ENCODE measurements at regions not wholly inside any gene's neighbourhood (a gene's known extent, or its start where the extent isn't known, plus 50 kb on each side); places are given as distances from the start of the nearest gene placed in this dataset.

- WGBS, 2 donors, result 54 to 70% methylated on average over 2 of the region's 2 CpGs
- Histone ChIP-seq H3K36me3 (ENCODE audit: control insufficient read depth in 2 of 2, insufficient read depth in 2 of 2, low read length in 1 of 2) (no peaks in the 10 kb centered on the region), H3K27me3 (ENCODE audit: control insufficient read depth in 1 of 2, insufficient read depth in 2 of 2, low read length in 2 of 2) (no peaks in the 10 kb centered on the region), H3K4me3 (ENCODE audit: low read depth in 1 of 2, low read length in 2 of 2) (no peak overlapping the region), H3K27ac (ENCODE audit: low read depth in 2 of 2, low read length in 1 of 2) (no peak overlapping the region), H3K4me1 (ENCODE audit: control insufficient read depth in 2 of 2, insufficient read depth in 2 of 2, low read length in 1 of 2) (no peaks in the 10 kb centered on the region), H3K9me3 (ENCODE audit: control insufficient read depth in 2 of 2, insufficient read depth in 1 of 2, low read depth in 1 of 2, low read length in 1 of 2) (no peaks in the 10 kb centered on the region)
Observed at GRCh38 chr4:124230268-124230667, 482.3 kb downstream of the ANKRD50 start.

DNA sequence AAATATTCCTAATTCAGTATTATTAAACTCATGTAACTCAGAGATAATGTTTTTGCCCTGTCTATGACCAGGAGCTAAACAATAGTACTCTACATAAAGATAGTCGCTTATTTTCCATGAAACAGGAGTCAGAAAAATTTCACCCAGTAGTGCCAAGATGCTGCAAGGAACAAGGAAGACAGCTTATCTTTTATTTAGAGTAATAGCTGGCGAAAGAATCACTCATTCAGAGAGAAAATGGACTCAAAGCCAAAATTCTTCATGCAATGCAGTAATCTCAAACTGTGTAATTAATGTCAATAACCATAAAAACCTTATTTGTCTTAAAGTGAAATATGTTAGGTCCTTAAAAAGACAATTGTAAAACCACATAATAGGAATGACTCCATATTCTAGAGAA, 477.8 kb downstream of the ANKRD50 start:
- Histone ChIP-seq H3K4me1 (ENCODE audit: control insufficient read depth in 2 of 2, insufficient read depth in 2 of 2, low read length in 1 of 2) (no peaks in the 10 kb centered on the region), H3K9me3 (ENCODE audit: control insufficient read depth in 2 of 2, insufficient read depth in 1 of 2, low read depth in 1 of 2, low read length in 1 of 2) (no peaks in the 10 kb centered on the region), H3K27ac (ENCODE audit: low read depth in 2 of 2, low read length in 1 of 2) (no peak overlapping the region), H3K36me3 (ENCODE audit: control insufficient read depth in 2 of 2, insufficient read depth in 2 of 2, low read length in 1 of 2) (no peaks in the 10 kb centered on the region), H3K4me3 (ENCODE audit: low read depth in 1 of 2, low read length in 2 of 2) (no peak overlapping the region), H3K27me3 (ENCODE audit: control insufficient read depth in 1 of 2, insufficient read depth in 2 of 2, low read length in 2 of 2) (no peaks in the 10 kb centered on the region)
- WGBS, 2 donors, result 32% methylated on average over 2 of the region's 2 CpGs

DNA sequence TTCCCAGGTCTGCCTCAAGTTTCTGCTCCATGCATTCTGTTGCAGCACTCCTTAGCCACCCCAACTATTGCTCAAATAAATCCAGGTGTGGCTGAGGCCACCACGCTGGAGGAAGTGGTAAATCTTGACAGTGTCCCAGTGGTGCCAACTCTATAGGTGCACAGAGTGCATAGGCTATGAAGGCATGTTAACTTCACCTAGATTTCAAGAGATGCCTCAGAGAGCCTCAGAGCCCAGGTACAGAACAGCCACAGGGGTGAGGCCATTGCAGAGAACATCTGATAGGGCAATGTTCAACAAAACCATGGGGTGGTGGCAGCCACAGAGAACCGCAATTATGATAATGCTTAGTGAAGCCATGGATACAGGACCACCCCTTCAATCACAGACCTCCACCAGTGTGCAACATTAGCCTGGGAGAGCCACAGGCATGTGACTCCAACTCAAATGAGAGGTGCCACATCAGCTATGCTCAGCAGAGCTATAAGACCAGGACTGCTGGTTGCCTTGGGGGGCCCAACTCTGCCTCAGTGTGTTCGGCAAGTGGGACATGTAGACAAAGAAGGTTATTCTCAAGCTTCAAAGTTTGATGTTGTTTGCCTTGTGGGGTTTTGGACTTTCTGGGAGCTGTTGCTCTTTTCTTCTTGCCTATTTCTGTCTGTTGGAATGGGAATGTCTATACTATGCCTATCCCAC, 468.7 kb downstream of the ANKRD50 start:
- H3K27ac ChIP-seq (ENCODE audit: low read depth in 2 of 2, low read length in 1 of 2), result no peak overlapping the region
- 70 to 80% methylated on average over 3 of the region's 3 CpGs for WGBS, 2 donors
- H3K4me1 ChIP-seq (ENCODE audit: control insufficient read depth in 2 of 2, insufficient read depth in 2 of 2, low read length in 1 of 2), result no peaks in the 10 kb centered on the region
- no peaks in the 10 kb centered on the region for H3K9me3 ChIP-seq (ENCODE audit: control insufficient read depth in 2 of 2, insufficient read depth in 1 of 2, low read depth in 1 of 2, low read length in 1 of 2)
- H3K36me3 ChIP-seq (ENCODE audit: control insufficient read depth in 2 of 2, insufficient read depth in 2 of 2, low read length in 1 of 2), result no peaks in the 10 kb centered on the region
- H3K27me3 ChIP-seq (ENCODE audit: control insufficient read depth in 1 of 2, insufficient read depth in 2 of 2, low read length in 2 of 2), result no peaks in the 10 kb centered on the region
- no peak overlapping the region for H3K4me3 ChIP-seq (ENCODE audit: low read depth in 1 of 2, low read length in 2 of 2)

DNA sequence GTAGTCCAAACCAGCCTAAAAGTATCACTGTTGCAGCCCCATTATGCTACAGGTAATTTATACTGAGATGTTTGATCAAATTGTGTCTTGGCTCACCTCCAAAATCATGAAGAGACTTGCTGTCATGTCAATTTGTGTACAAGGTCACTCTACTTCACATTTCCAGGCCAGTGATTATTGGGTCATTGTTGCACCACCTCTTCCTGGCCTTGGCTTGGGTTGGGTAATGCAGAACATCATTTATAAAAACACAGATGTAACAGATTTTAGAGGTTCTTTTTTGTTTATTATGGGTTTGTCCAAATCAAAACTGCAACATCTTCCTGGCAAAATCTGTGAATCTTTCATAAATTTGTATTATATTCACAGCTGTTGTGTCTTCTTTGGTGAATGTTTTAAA, 459.5 kb downstream of the ANKRD50 start:
- Histone ChIP-seq H3K9me3 (ENCODE audit: control insufficient read depth in 2 of 2, insufficient read depth in 1 of 2, low read depth in 1 of 2, low read length in 1 of 2) (no peaks in the 10 kb centered on the region), H3K4me1 (ENCODE audit: control insufficient read depth in 2 of 2, insufficient read depth in 2 of 2, low read length in 1 of 2) (no peaks in the 10 kb centered on the region), H3K36me3 (ENCODE audit: control insufficient read depth in 2 of 2, insufficient read depth in 2 of 2, low read length in 1 of 2) (no peaks in the 10 kb centered on the region), H3K27me3 (ENCODE audit: control insufficient read depth in 1 of 2, insufficient read depth in 2 of 2, low read length in 2 of 2) (no peaks in the 10 kb centered on the region), H3K4me3 (ENCODE audit: low read depth in 1 of 2, low read length in 2 of 2) (no peak overlapping the region), H3K27ac (ENCODE audit: low read depth in 2 of 2, low read length in 1 of 2) (no peak overlapping the region)

DNA sequence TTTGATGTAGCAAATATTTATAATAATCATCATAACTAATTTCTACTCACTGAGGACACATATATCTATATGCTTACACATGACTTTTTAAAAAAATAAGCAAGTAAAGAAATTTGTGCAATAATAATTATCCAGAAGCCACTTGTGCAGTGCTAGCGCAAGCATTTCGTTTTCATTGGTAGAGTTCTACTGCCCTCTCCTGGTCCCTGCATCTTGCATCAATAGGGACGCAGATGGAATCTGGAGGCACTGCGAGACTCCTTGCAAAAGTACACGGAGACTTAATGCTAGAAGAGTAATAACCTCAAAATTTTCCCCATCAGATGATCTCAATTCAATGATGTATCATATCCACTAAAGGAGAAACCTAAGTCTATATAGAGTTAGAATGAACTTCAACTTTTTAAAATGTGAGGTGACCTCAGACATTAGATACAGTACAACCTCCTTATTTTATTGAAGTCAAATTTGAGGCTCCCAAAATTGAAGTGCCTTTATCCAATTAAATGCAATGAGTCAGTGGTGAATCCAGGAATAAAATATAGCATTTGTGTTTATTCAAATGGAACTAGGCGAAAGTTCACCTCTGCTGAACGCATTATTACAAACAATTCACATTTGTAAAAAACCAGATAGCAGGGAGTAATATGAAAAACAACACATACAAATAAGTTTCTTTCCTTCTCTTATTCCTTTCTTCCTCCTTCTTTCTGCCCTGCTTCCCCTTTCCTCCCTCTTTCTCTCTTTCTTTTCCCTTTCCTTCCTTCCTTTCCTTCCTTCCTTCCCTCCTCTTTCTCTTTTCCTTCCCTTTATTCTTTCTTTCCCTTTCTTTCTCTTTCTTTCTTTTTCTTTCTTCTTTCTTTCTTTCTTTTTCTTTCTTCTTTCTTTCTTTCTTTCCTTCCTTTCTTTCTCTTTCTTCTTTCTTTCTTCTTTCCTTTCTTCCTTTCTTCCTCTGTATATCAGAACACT, 450.0 kb downstream of the ANKRD50 start:
- Histone ChIP-seq H3K36me3 (ENCODE audit: control insufficient read depth in 2 of 2, insufficient read depth in 2 of 2, low read length in 1 of 2) (no peaks in the 10 kb centered on the region), H3K4me3 (ENCODE audit: low read depth in 1 of 2, low read length in 2 of 2) (no peak overlapping the region), H3K9me3 (ENCODE audit: control insufficient read depth in 2 of 2, insufficient read depth in 1 of 2, low read depth in 1 of 2, low read length in 1 of 2) (no peaks in the 10 kb centered on the region), H3K27ac (ENCODE audit: low read depth in 2 of 2, low read length in 1 of 2) (no peak overlapping the region), H3K27me3 (ENCODE audit: control insufficient read depth in 1 of 2, insufficient read depth in 2 of 2, low read length in 2 of 2) (no peaks in the 10 kb centered on the region), H3K4me1 (ENCODE audit: control insufficient read depth in 2 of 2, insufficient read depth in 2 of 2, low read length in 1 of 2) (no peaks in the 10 kb centered on the region)
- WGBS, 2 donors, result 15 to 18% methylated on average over 7 of the region's 7 CpGs

DNA sequence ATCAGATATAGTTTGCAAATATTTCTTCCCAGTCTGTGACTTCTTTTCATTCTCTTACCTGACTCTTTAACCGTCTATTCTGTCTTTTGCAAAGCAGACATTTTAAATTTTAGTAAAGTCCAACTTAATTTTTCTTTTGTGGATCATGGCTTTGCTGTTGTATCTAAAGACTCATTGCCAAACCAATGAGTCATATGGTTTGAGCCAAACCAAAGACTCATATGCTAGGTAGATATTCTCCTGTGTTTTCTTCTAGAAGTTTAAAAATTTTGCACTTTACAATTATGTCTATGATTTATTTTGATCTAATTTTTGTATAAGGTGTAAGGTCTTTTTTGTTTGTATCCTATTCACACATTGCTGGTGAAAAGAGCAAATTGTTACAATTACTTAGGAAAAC, 446.8 kb downstream of the ANKRD50 start:
- Histone ChIP-seq H3K9me3 (ENCODE audit: control insufficient read depth in 2 of 2, insufficient read depth in 1 of 2, low read depth in 1 of 2, low read length in 1 of 2) (no peaks in the 10 kb centered on the region), H3K36me3 (ENCODE audit: control insufficient read depth in 2 of 2, insufficient read depth in 2 of 2, low read length in 1 of 2) (no peaks in the 10 kb centered on the region), H3K4me3 (ENCODE audit: low read depth in 1 of 2, low read length in 2 of 2) (no peak overlapping the region), H3K27ac (ENCODE audit: low read depth in 2 of 2, low read length in 1 of 2) (no peak overlapping the region), H3K4me1 (ENCODE audit: control insufficient read depth in 2 of 2, insufficient read depth in 2 of 2, low read length in 1 of 2) (no peaks in the 10 kb centered on the region), H3K27me3 (ENCODE audit: control insufficient read depth in 1 of 2, insufficient read depth in 2 of 2, low read length in 2 of 2) (no peaks in the 10 kb centered on the region)
- 79 to 90% methylated on average over 1 of the region's 1 CpG for WGBS, 2 donors

DNA sequence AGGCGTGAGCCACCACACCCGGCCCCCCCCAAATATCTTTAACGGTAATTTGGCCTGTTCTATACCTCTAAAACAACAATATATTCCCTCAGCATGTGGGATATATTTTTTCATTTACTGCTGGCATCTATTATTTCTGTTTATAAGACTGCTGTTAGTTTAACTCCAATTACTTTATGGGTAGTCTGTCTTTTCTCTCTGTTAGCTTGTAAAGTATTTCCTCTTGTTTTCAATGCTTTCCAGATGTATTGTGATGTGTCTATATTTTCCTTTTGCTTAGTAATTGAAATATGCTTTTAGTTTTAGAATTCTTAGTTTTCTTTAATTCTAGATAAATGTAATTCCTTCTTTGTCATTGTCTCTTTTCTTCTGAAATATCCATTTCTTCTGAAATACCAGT, 445.8 kb downstream of the ANKRD50 start:
- H3K9me3 ChIP-seq (ENCODE audit: control insufficient read depth in 2 of 2, insufficient read depth in 1 of 2, low read depth in 1 of 2, low read length in 1 of 2), result no peaks in the 10 kb centered on the region
- no peaks in the 10 kb centered on the region for H3K27me3 ChIP-seq (ENCODE audit: control insufficient read depth in 1 of 2, insufficient read depth in 2 of 2, low read length in 2 of 2)
- WGBS, 2 donors, result 86 to 90% methylated on average over 3 of the region's 3 CpGs
- H3K36me3 ChIP-seq (ENCODE audit: control insufficient read depth in 2 of 2, insufficient read depth in 2 of 2, low read length in 1 of 2), result no peaks in the 10 kb centered on the region
- H3K27ac ChIP-seq (ENCODE audit: low read depth in 2 of 2, low read length in 1 of 2), result no peak overlapping the region
- H3K4me3 ChIP-seq (ENCODE audit: low read depth in 1 of 2, low read length in 2 of 2), result no peak overlapping the region
- no peaks in the 10 kb centered on the region for H3K4me1 ChIP-seq (ENCODE audit: control insufficient read depth in 2 of 2, insufficient read depth in 2 of 2, low read length in 1 of 2)

- no peak overlapping the region for H3K4me3 ChIP-seq (ENCODE audit: low read depth in 1 of 2, low read length in 2 of 2)
- no peaks in the 10 kb centered on the region for H3K27me3 ChIP-seq (ENCODE audit: control insufficient read depth in 1 of 2, insufficient read depth in 2 of 2, low read length in 2 of 2)
- no peaks in the 10 kb centered on the region for H3K4me1 ChIP-seq (ENCODE audit: control insufficient read depth in 2 of 2, insufficient read depth in 2 of 2, low read length in 1 of 2)
- H3K9me3 ChIP-seq (ENCODE audit: control insufficient read depth in 2 of 2, insufficient read depth in 1 of 2, low read depth in 1 of 2, low read length in 1 of 2), result no peaks in the 10 kb centered on the region
- H3K36me3 ChIP-seq (ENCODE audit: control insufficient read depth in 2 of 2, insufficient read depth in 2 of 2, low read length in 1 of 2), result no peaks in the 10 kb centered on the region
- no peak overlapping the region for H3K27ac ChIP-seq (ENCODE audit: low read depth in 2 of 2, low read length in 1 of 2)
Observed at GRCh38 chr4:124276461-124276860, 436.1 kb downstream of the ANKRD50 start.

- Histone ChIP-seq H3K4me1 (ENCODE audit: control insufficient read depth in 2 of 2, insufficient read depth in 2 of 2, low read length in 1 of 2) (no peaks in the 10 kb centered on the region), H3K9me3 (ENCODE audit: control insufficient read depth in 2 of 2, insufficient read depth in 1 of 2, low read depth in 1 of 2, low read length in 1 of 2) (no peaks in the 10 kb centered on the region), H3K27me3 (ENCODE audit: control insufficient read depth in 1 of 2, insufficient read depth in 2 of 2, low read length in 2 of 2) (no peaks in the 10 kb centered on the region), H3K4me3 (ENCODE audit: low read depth in 1 of 2, low read length in 2 of 2) (no peak overlapping the region), H3K27ac (ENCODE audit: low read depth in 2 of 2, low read length in 1 of 2) (no peak overlapping the region), H3K36me3 (ENCODE audit: control insufficient read depth in 2 of 2, insufficient read depth in 2 of 2, low read length in 1 of 2) (no peaks in the 10 kb centered on the region)
- WGBS, 2 donors, result 87 to 94% methylated on average over 2 of the region's 2 CpGs
Observed at GRCh38 chr4:124277691-124278090, 434.8 kb downstream of the ANKRD50 start.

- no peak overlapping the region for H3K4me3 ChIP-seq (ENCODE audit: low read depth in 1 of 2, low read length in 2 of 2)
- WGBS, 2 donors, result 76 to 78% methylated on average over 1 of the region's 1 CpG
- no peaks in the 10 kb centered on the region for H3K4me1 ChIP-seq (ENCODE audit: control insufficient read depth in 2 of 2, insufficient read depth in 2 of 2, low read length in 1 of 2)
Observed at GRCh38 chr4:124278477-124278876, 434.1 kb downstream of the ANKRD50 start.

More at GRCh38 chr4:124278477-124278876, 434.1 kb downstream of the ANKRD50 start:
- Histone ChIP-seq H3K27ac (ENCODE audit: low read depth in 2 of 2, low read length in 1 of 2) (no peak overlapping the region), H3K27me3 (ENCODE audit: control insufficient read depth in 1 of 2, insufficient read depth in 2 of 2, low read length in 2 of 2) (no peaks in the 10 kb centered on the region), H3K36me3 (ENCODE audit: control insufficient read depth in 2 of 2, insufficient read depth in 2 of 2, low read length in 1 of 2) (no peaks in the 10 kb centered on the region), H3K9me3 (ENCODE audit: control insufficient read depth in 2 of 2, insufficient read depth in 1 of 2, low read depth in 1 of 2, low read length in 1 of 2) (no peaks in the 10 kb centered on the region)
